Osteoblast (primary cell): ENCODE measurements at regions not wholly inside any gene's neighbourhood (a gene's known extent, or its start where the extent isn't known, plus 50 kb on each side); places are given as distances from the start of the nearest gene placed in this dataset.

Experiments
- DNase-seq: peaks from one replicate; pipeline ENCODE4 v3.0.0; 2011; ENCODE audit warnings: low spot score, mixed read lengths; ENCODE audit not compliant: insufficient read length; ENCODE audit errors: missing footprints
- H2AFZ ChIP-seq: 2 replicates; pipeline ENCODE4 v1.6.0; 2011; ENCODE audit warnings: mild to moderate bottlenecking, low read length
- H3K27ac ChIP-seq: 2 replicates; pipeline ENCODE4 v1.5.1; 2011; ENCODE audit warnings: mild to moderate bottlenecking, low read depth, low read length, moderate library complexity
- H3K27me3 ChIP-seq: 2 replicates; pipeline ENCODE4 v1.6.0; 2012; ENCODE audit warnings: mild to moderate bottlenecking, control low read depth, inconsistent platforms, low read length, moderate library complexity; ENCODE audit not compliant: insufficient read depth
- H3K36me3 ChIP-seq: 2 replicates; pipeline ENCODE4 v1.5.1; 2011; ENCODE audit warnings: mild to moderate bottlenecking, low read length, control low read depth, moderate library complexity; ENCODE audit not compliant: insufficient read depth
- H3K4me1 ChIP-seq: 2 replicates; pipeline ENCODE4 v1.5.1; 2011; ENCODE audit warnings: mild to moderate bottlenecking, low read length, control low read depth, moderate library complexity; ENCODE audit not compliant: insufficient read depth
- H3K4me2 ChIP-seq: 2 replicates; pipeline ENCODE4 v1.6.0; 2011; ENCODE audit warnings: mild to moderate bottlenecking, low read length; ENCODE audit not compliant: insufficient read depth
- H3K4me3 ChIP-seq: fragments of 200-600 bp; sonication (generic); 3 replicates; pipeline ENCODE4 v1.5.1; 2012; ENCODE audit warnings: mild to moderate bottlenecking, low read length, inconsistent platforms; ENCODE audit not compliant: insufficient read depth
- H3K79me2 ChIP-seq: 2 replicates; pipeline ENCODE4 v1.6.0; 2012; ENCODE audit warnings: mild to moderate bottlenecking, low read length, control low read depth, inconsistent platforms; ENCODE audit not compliant: insufficient read depth
- H3K9me3 ChIP-seq: 2 replicates; pipeline ENCODE4 v1.5.1; 2011; ENCODE audit warnings: low read depth, low read length, control low read depth
- H4K20me1 ChIP-seq: 2 replicates; pipeline ENCODE4 v1.6.0; 2012; ENCODE audit warnings: mild to moderate bottlenecking, low read length, control low read depth; ENCODE audit not compliant: insufficient read depth
- CTCF ChIP-seq: IDR thresholded peaks from 2 replicates; pipeline ENCODE4 v1.5.1; 2011; ENCODE audit warnings: mild to moderate bottlenecking, low read depth, low read length, moderate library complexity; ENCODE audit errors: extremely low read depth

- Histone ChIP-seq H3K4me1 (peaks cover 10% of the 10 kb centered on the region), H3K9me3 (no peaks in the 10 kb centered on the region), H4K20me1 (no peaks in the 10 kb centered on the region), H3K4me3 (no peak overlapping the region), H3K36me3 (no peaks in the 10 kb centered on the region), H3K27ac (no peak overlapping the region), H3K79me2 (no peaks in the 10 kb centered on the region), H2AFZ (peak overlapping the region; percentile 18), H3K4me2 (no peak overlapping the region), H3K27me3 (no peaks in the 10 kb centered on the region)
- no peak for TF ChIP-seq CTCF
- DNase-seq, result no peak
Observed at GRCh38 chr2:67856866-67857265, 205.9 kb downstream of the C1D start.

GRCh38 chr2:67857836-67858235 is 205.0 kb downstream of the C1D start:
- Histone ChIP-seq H3K27me3 (no peaks in the 10 kb centered on the region), H3K4me2 (no peak overlapping the region), H3K36me3 (no peaks in the 10 kb centered on the region), H3K4me1 (peaks cover 10% of the 10 kb centered on the region), H3K27ac (no peak overlapping the region), H4K20me1 (no peaks in the 10 kb centered on the region), H2AFZ (peak overlapping the region; percentile 47), H3K79me2 (no peaks in the 10 kb centered on the region), H3K4me3 (no peak overlapping the region), H3K9me3 (no peaks in the 10 kb centered on the region)
- DNase-seq, result no peak
- no peak for TF ChIP-seq CTCF

GRCh38 chr2:67858886-67859285 is 203.9 kb downstream of the C1D start:
- no peak overlapping the region for H3K27ac ChIP-seq
- H3K36me3 ChIP-seq, result no peaks in the 10 kb centered on the region
- TF ChIP-seq CTCF, result no peak
- no peaks in the 10 kb centered on the region for H3K9me3 ChIP-seq
- no peak overlapping the region for H2AFZ ChIP-seq
- H3K79me2 ChIP-seq, result no peaks in the 10 kb centered on the region
- no peaks in the 10 kb centered on the region for H3K27me3 ChIP-seq
- no peaks in the 10 kb centered on the region for H4K20me1 ChIP-seq
- H3K4me3 ChIP-seq, result no peak overlapping the region
- H3K4me2 ChIP-seq, result no peak overlapping the region
- DNase-seq, result no peak
- peaks cover 10% of the 10 kb centered on the region for H3K4me1 ChIP-seq

GRCh38 chr2:67865917-67866316 is 196.9 kb downstream of the C1D start:
- Histone ChIP-seq H4K20me1 (no peaks in the 10 kb centered on the region), H3K79me2 (no peaks in the 10 kb centered on the region), H3K36me3 (no peaks in the 10 kb centered on the region), H3K4me3 (no peak overlapping the region), H3K27me3 (no peaks in the 10 kb centered on the region), H3K4me2 (no peak overlapping the region), H2AFZ (no peak overlapping the region), H3K9me3 (no peaks in the 10 kb centered on the region), H3K27ac (no peak overlapping the region), H3K4me1 (peaks cover 26% of the 10 kb centered on the region)
- DNase-seq, result no peak
- TF ChIP-seq CTCF, result no peak
